ENCODE measurements at regions not wholly inside any gene's neighbourhood (a gene's known extent, or its start where the extent isn't known, plus 50 kb on each side); places are given as distances from the start of the nearest gene placed in this dataset.

- Histone ChIP-seq H3K27me3 (peaks cover 0 to 9% (median 0%) of the 10 kb centered on the region in 9 donors), H3K36me3 (no peaks in the 10 kb centered on the region), H3K4me1 (peaks cover 0 to 33% (median 0%) of the 10 kb centered on the region in 12 donors), H3K9me3 (peaks cover 0 to 5% (median 0%) of the 10 kb centered on the region in 12 donors), H3K4me3 (no peak overlapping the region), H3K27ac (no peak overlapping the region)
- WGBS, 4 donors: 33 to 49% (median 36%) methylated on average over 4 of the region's 4 CpGs
- DNase-seq: no peak
- ATAC-seq: no peak
- intact Hi-C loops (cut with DNase I): no loop called here
- no peak for TF ChIP-seq POLR2A (IDR thresholded peaks at IDR 0.05)
- TF ChIP-seq, protein P1, sequence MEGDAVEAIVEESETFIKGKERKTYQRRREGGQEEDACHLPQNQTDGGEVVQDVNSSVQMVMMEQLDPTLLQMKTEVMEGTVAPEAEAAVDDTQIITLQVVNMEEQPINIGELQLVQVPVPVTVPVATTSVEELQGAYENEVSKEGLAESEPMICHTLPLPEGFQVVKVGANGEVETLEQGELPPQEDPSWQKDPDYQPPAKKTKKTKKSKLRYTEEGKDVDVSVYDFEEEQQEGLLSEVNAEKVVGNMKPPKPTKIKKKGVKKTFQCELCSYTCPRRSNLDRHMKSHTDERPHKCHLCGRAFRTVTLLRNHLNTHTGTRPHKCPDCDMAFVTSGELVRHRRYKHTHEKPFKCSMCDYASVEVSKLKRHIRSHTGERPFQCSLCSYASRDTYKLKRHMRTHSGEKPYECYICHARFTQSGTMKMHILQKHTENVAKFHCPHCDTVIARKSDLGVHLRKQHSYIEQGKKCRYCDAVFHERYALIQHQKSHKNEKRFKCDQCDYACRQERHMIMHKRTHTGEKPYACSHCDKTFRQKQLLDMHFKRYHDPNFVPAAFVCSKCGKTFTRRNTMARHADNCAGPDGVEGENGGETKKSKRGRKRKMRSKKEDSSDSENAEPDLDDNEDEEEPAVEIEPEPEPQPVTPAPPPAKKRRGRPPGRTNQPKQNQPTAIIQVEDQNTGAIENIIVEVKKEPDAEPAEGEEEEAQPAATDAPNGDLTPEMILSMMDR (IDR thresholded peaks at IDR 0.05): no peak
Measured at GRCh38 chrX:109848461-109849050, 115.5 kb upstream of the ACSL4 start.

DNA sequence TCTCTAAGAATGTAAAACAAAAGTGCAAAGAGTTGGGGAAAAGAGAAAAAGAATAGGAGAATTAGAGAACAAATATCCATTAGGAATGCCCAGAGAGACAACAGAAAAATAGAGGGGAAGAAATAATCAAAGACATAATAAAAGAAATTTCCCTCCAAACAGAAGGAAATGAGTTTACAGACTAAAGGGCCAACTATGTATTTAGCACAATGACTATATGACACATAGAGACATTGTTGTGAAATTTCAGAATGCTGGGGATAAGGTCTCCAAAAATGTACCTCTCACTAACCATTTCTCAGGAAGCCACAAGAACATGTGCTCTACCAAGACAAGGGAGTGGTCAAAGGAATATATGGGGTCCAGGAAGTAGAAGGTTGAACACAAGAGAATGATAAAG is 121.0 kb upstream of the ACSL4 start:
- peaks cover 0 to 10% (median 0%) of the 10 kb centered on the region in 9 donors for H3K27me3 ChIP-seq
- peaks cover 0 to 16% (median 0%) of the 10 kb centered on the region in 12 donors for H3K4me1 ChIP-seq
- ATAC-seq (no peak), DNase-seq (no peak)
- intact Hi-C loops (cut with DNase I): loop anchor here in 3 of 10 donors (10.0 kb wide), 1 partner anchor 139 kb away; no protein-coding TSS in a partner anchor
- H3K36me3 ChIP-seq: no peaks in the 10 kb centered on the region
- H3K27ac ChIP-seq: no peak overlapping the region
- no peak overlapping the region for H3K4me3 ChIP-seq
- TF ChIP-seq POLR2A (IDR thresholded peaks at IDR 0.05): no peak
- TF ChIP-seq, protein P1 (IDR thresholded peaks at IDR 0.05): no peak
- peaks cover 0 to 18% (median 0%) of the 10 kb centered on the region in 12 donors for H3K9me3 ChIP-seq

- Histone ChIP-seq H3K4me1 (peaks cover 0 to 16% (median 0%) of the 10 kb centered on the region in 12 donors), H3K9me3 (peaks cover 0 to 18% (median 0%) of the 10 kb centered on the region in 12 donors), H3K36me3 (no peaks in the 10 kb centered on the region), H3K4me3 (no peak overlapping the region), H3K27me3 (peaks cover 0 to 14% (median 0%) of the 10 kb centered on the region in 9 donors), H3K27ac (peak overlapping the region in 1 of 12 donors; percentile 51)
- WGBS, 4 donors: 29 to 44% (median 34%) methylated on average over 1 of the region's 1 CpG
- ATAC-seq (peak in 1 of 4 donors; percentile 24), DNase-seq (no peak)
- TF ChIP-seq, protein P1 (IDR thresholded peaks at IDR 0.05): no peak
- TF ChIP-seq POLR2A (IDR thresholded peaks at IDR 0.05): no peak
- intact Hi-C loops (cut with DNase I): loop anchor here in 8 of 10 donors (5.0 to 10.0 kb wide), 4 partner anchors 133 to 143 kb away; no protein-coding TSS in a partner anchor
Measured at GRCh38 chrX:109855501-109855900, 122.4 kb upstream of the ACSL4 start.

DNA sequence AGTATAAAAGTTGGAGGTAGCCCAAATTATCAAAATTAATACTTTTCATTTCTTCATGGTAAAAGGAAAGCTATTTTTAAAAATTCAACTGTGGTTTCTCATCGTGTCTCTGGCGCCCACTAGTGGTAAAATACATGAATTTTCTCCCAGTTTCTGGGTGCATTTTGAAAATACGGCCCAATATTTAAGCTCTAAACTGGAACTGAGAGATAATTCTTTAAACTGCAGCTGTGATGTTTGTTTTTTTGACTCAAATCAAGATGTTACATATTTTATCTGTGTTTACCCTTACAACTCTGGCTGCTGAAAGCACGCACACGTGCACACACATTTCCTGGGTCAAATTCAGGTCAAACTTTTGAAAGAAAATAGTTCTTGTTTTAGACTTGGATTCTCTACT is 123.9 kb upstream of the ACSL4 start:
- H3K4me1 ChIP-seq: peaks cover 0 to 16% (median 0%) of the 10 kb centered on the region in 12 donors
- peak overlapping the region in 9 of 12 donors; percentile 0 to 59 (median 33) for H3K27ac ChIP-seq
- DNase-seq: no peak
- intact Hi-C loops (cut with DNase I): loop anchor here (2.0 to 10.0 kb wide), 5 partner anchors 135 to 145 kb away; no protein-coding TSS in a partner anchor
- no peaks in the 10 kb centered on the region for H3K36me3 ChIP-seq
- peak overlapping the region in 1 of 12 donors; percentile 24 for H3K4me3 ChIP-seq
- H3K27me3 ChIP-seq: peaks cover 0 to 12% (median 0%) of the 10 kb centered on the region in 9 donors
- H3K9me3 ChIP-seq: peaks cover 0 to 18% (median 0%) of the 10 kb centered on the region in 12 donors
- ATAC-seq: no peak
- 9 to 22% (median 15%) methylated on average over 5 of the region's 5 CpGs for WGBS, 4 donors
- TF ChIP-seq, protein P1 (IDR thresholded peaks at IDR 0.05): peak; percentile 68 to 85 (median 73)
- TF ChIP-seq POLR2A (IDR thresholded peaks at IDR 0.05): no peak
